H1 (cell line): ENCODE measurements at regions not wholly inside any gene's neighbourhood (a gene's known extent, or its start where the extent isn't known, plus 50 kb on each side); places are given as distances from the start of the nearest gene placed in this dataset.

ENCODE experiments used
- CTCF ChIA-PET: fragments of 300-600 bp; sonication (Branson Sonifier 250); formaldehyde crosslinking; loops from one replicate; lab custom pipeline; 2021; ENCODE audit not compliant: partially characterized antibody; lab: Charles Lee
- POLR2A ChIA-PET: fragments of 300-600 bp; sonication (Branson Sonifier 250); formaldehyde crosslinking; loops from one replicate; lab custom pipeline; 2021; ENCODE audit warnings: inconsistent platforms; ENCODE audit not compliant: partially characterized antibody; lab: Charles Lee
- DNase-seq, 2 experiments: peaks; one replicate each; pipeline versions ENCODE4 v3.0.0 to v3.0.0-alpha.2; 2010 to 2022; ENCODE audit warnings: low spot score in 2 of 2, low read depth in 1 of 2, mixed read lengths in 1 of 2
- FAIRE-seq: peaks from 2 replicates; lab custom pipeline; 2011; peaks lifted over from hg19 to GRCh38; lab: Jason Lieb, UNC
- H2AFZ ChIP-seq: 2 replicates; pipeline ENCODE4 v1.8.1; 2012; ENCODE audit warnings: low read length, inconsistent platforms
- H2AK5ac ChIP-seq: 2 replicates; pipeline ENCODE4 v1.6.1; 2013; ENCODE audit warnings: low read depth, low read length
- H2BK120ac ChIP-seq: replicated peaks from 2 replicates; pipeline ENCODE3; 2013; ENCODE audit warnings: low read depth, low read length, inconsistent platforms
- H2BK12ac ChIP-seq: 2 replicates; pipeline ENCODE4 v1.6.1; 2013; ENCODE audit warnings: low read depth, low read length
- H2BK15ac ChIP-seq: 2 replicates; pipeline ENCODE4 v1.6.1; 2013; ENCODE audit warnings: low read length
- H2BK20ac ChIP-seq: 2 replicates; pipeline ENCODE4 v1.6.1; 2013; ENCODE audit warnings: low read length
- H2BK5ac ChIP-seq: 2 replicates; pipeline ENCODE4 v1.6.1; 2013; ENCODE audit warnings: low read depth, low read length
- H3K14ac ChIP-seq: 2 replicates; pipeline ENCODE4 v1.6.1; 2013; ENCODE audit warnings: inconsistent platforms; ENCODE audit not compliant: insufficient read length
- H3K18ac ChIP-seq: 2 replicates; pipeline ENCODE4 v1.6.1; 2013; ENCODE audit warnings: low read length; ENCODE audit errors: extremely low read depth
- H3K23ac ChIP-seq: 2 replicates; pipeline ENCODE4 v1.6.1; 2013; ENCODE audit warnings: inconsistent platforms; ENCODE audit not compliant: insufficient read length
- H3K23me2 ChIP-seq: 2 replicates; pipeline ENCODE4 v1.6.1; 2013; ENCODE audit warnings: low read depth, low read length
- H3K27ac ChIP-seq: 2 replicates; pipeline ENCODE4 v1.6.1; 2011; ENCODE audit warnings: low read depth, low read length, inconsistent platforms
- H3K27me3 ChIP-seq, 4 experiments: replicated peaks in 1 of 4; 1 replicate in 1 of 4; 2 replicates in 3 of 4; pipeline versions ENCODE4 v1.6.1 to v1.8.1; 2011 to 2013; ENCODE audit warnings: low read length in 3 of 4, mild to moderate bottlenecking in 3 of 4, inconsistent platforms in 2 of 4, mixed read lengths in 2 of 4, moderate library complexity in 1 of 4; ENCODE audit not compliant: control insufficient read depth in 3 of 4, insufficient read depth in 3 of 4; ENCODE audit errors: extremely low read depth in 1 of 4
- H3K36me3 ChIP-seq, 4 experiments: 2 replicates each; pipeline versions ENCODE4 v1.6.1 to v1.8.1; 2011 to 2013; ENCODE audit warnings: mild to moderate bottlenecking in 4 of 4, low read length in 3 of 4, moderate library complexity in 2 of 4, control low read depth in 1 of 4, inconsistent platforms in 1 of 4; ENCODE audit not compliant: insufficient read depth in 4 of 4, control insufficient read depth in 2 of 4
- H3K4ac ChIP-seq: replicated peaks from 2 replicates; pipeline ENCODE3; 2013; ENCODE audit warnings: low read length, low read depth, mixed read lengths, inconsistent platforms; ENCODE audit not compliant: insufficient read length
- H3K4me1 ChIP-seq, 4 experiments: replicated peaks in 1 of 4; 1 replicate in 1 of 4; 2 replicates in 3 of 4; pipeline versions ENCODE4 v1.6.1 to v1.8.1; 2011 to 2013; ENCODE audit warnings: low read length in 3 of 4, inconsistent platforms in 2 of 4, mixed read lengths in 1 of 4; ENCODE audit not compliant: insufficient read depth in 4 of 4, control insufficient read depth in 3 of 4
- H3K4me2 ChIP-seq, 2 experiments: 2 replicates each; pipeline versions ENCODE4 v1.6.1 to v1.8.1; 2011 to 2013; ENCODE audit warnings: low read depth in 2 of 2, low read length in 2 of 2, control low read depth in 1 of 2, inconsistent platforms in 1 of 2, mild to moderate bottlenecking in 1 of 2; ENCODE audit not compliant: insufficient read depth in 1 of 2
- H3K4me3 ChIP-seq, 4 experiments: fragments of 200-600, 300-600 bp in 1 of 4; sonication (generic), shearing (Covaris generic), sonication (Bioruptor Twin) in 1 of 4; 2 replicates each; pipeline versions ENCODE4 v1.5.1 to v1.8.1; 2011 to 2016; ENCODE audit warnings: low read length in 4 of 4, low read depth in 3 of 4, control low read depth in 2 of 4, inconsistent platforms in 2 of 4, mild to moderate bottlenecking in 2 of 4, mixed read lengths in 1 of 4, moderate library complexity in 1 of 4; ENCODE audit not compliant: insufficient read depth in 2 of 4; ENCODE audit errors: extremely low read depth in 1 of 4
- H3K56ac ChIP-seq: replicated peaks from 2 replicates; pipeline ENCODE3; 2013; ENCODE audit warnings: low read depth, mild to moderate bottlenecking, mixed read lengths, low read length, inconsistent platforms; ENCODE audit not compliant: insufficient read length
- H3K79me1 ChIP-seq: 2 replicates; pipeline ENCODE4 v1.6.1; 2013; ENCODE audit warnings: low read depth, low read length, control low read depth
- H3K79me2 ChIP-seq, 2 experiments: 2 replicates each; pipeline versions ENCODE4 v1.6.1 to v1.8.1; 2012 to 2013; ENCODE audit warnings: low read length in 2 of 2, mild to moderate bottlenecking in 2 of 2, inconsistent platforms in 1 of 2; ENCODE audit not compliant: insufficient read depth in 2 of 2, control insufficient read depth in 1 of 2
- H3K9ac ChIP-seq, 4 experiments: replicated peaks in 1 of 4; 1 replicate in 1 of 4; 2 replicates in 3 of 4; pipeline versions ENCODE4 v1.6.1 to v1.8.1; 2011 to 2013; ENCODE audit warnings: low read depth in 3 of 4, low read length in 3 of 4, control low read depth in 2 of 4, mild to moderate bottlenecking in 2 of 4, moderate library complexity in 2 of 4, inconsistent platforms in 1 of 4; ENCODE audit errors: extremely low read depth in 1 of 4
- H3K9me3 ChIP-seq, 2 experiments: 2 replicates each; pipeline versions ENCODE4 v1.6.1 to v1.8.1; 2012 to 2013; ENCODE audit warnings: mild to moderate bottlenecking in 2 of 2, moderate library complexity in 2 of 2, control low read depth in 1 of 2, inconsistent platforms in 1 of 2, low read depth in 1 of 2, low read length in 1 of 2, mixed read lengths in 1 of 2; ENCODE audit not compliant: insufficient read depth in 2 of 2
- H4K20me1 ChIP-seq, 2 experiments: replicated peaks in 1 of 2; 2 replicates each; pipeline versions ENCODE3 to v1.8.1; 2011 to 2013; ENCODE audit warnings: inconsistent platforms in 2 of 2, low read length in 2 of 2, mild to moderate bottlenecking in 1 of 2; ENCODE audit not compliant: insufficient read depth in 2 of 2, control insufficient read depth in 1 of 2
- H4K5ac ChIP-seq: 2 replicates; pipeline ENCODE4 v1.6.1; 2013; ENCODE audit warnings: low read length, low read depth, mixed read lengths, inconsistent platforms; ENCODE audit not compliant: insufficient read length
- H4K8ac ChIP-seq: 2 replicates; pipeline ENCODE4 v1.8.0; 2013; ENCODE audit warnings: mild to moderate bottlenecking, moderate library complexity, low read length, inconsistent platforms; ENCODE audit not compliant: insufficient read depth; ENCODE audit errors: extremely low read depth
- H4K91ac ChIP-seq: replicated peaks from 2 replicates; pipeline ENCODE3; 2013; ENCODE audit warnings: low read length, mixed read lengths, inconsistent platforms; ENCODE audit not compliant: insufficient read length
- CBX8 ChIP-seq: fragments of 300-800, 300-1000 bp; sonication (generic); IDR thresholded peaks from 2 replicates; pipeline ENCODE4 v1.7.1; 2016; ENCODE audit warnings: low read depth, low read length, borderline replicate concordance
- CTBP2 ChIP-seq: IDR thresholded peaks from 2 replicates; pipeline ENCODE4 v1.7.0; 2011; ENCODE audit warnings: borderline replicate concordance, mild to moderate bottlenecking, moderate library complexity, mixed read lengths, low read length; ENCODE audit not compliant: insufficient read depth, insufficient read length
- FOSL1 ChIP-seq: IDR thresholded peaks from 2 replicates; pipeline ENCODE4 v1.6.1; 2011; ENCODE audit warnings: mild to moderate bottlenecking, low read depth, low read length, moderate library complexity; ENCODE audit not compliant: insufficient read depth
- GTF2F1 ChIP-seq: IDR thresholded peaks from 2 replicates; pipeline ENCODE4 v1.6.1; 2012; ENCODE audit warnings: low read depth, low read length, improper control_type of control experiment, borderline replicate concordance
- JUN ChIP-seq: IDR thresholded peaks from 2 replicates; pipeline ENCODE4 v1.6.1; 2011; ENCODE audit warnings: low read depth, mild to moderate bottlenecking, improper control_type of control experiment, low read length
- KDM1A ChIP-seq: fragments of 200-600, 300-600 bp; sonication (generic); IDR thresholded peaks from 2 replicates; pipeline ENCODE4 v1.7.1; 2016; ENCODE audit warnings: mild to moderate bottlenecking, low read length, borderline replicate concordance
- PHF8 ChIP-seq: fragments of 200-600 bp; sonication (generic); conservative IDR thresholded peaks from 2 replicates; pipeline ENCODE4 v1.7.1; 2012; ENCODE audit warnings: low read depth, mild to moderate bottlenecking, inconsistent platforms, low read length, moderate library complexity
- RBBP5 ChIP-seq: IDR thresholded peaks from 2 replicates; pipeline ENCODE4 v1.7.1; 2012; ENCODE audit warnings: low read depth, mild to moderate bottlenecking, inconsistent platforms, low read length, moderate library complexity, borderline replicate concordance
- RNF2 ChIP-seq: fragments of 200-900, 300-1000 bp; sonication (generic); IDR thresholded peaks from 2 replicates; pipeline ENCODE4 v1.7.1; 2016; ENCODE audit warnings: borderline replicate concordance, low read depth, mild to moderate bottlenecking, antibody characterized with exemption, low read length; ENCODE audit not compliant: poor library complexity, severe bottlenecking; ENCODE audit errors: missing control alignments
- SIRT6 ChIP-seq: IDR thresholded peaks from one replicate; pipeline ENCODE4 v1.7.1; 2012; ENCODE audit warnings: low read length, inconsistent platforms
- TAF1 ChIP-seq: IDR thresholded peaks from 2 replicates; pipeline ENCODE4 v1.6.1; 2011; ENCODE audit warnings: mild to moderate bottlenecking, low read depth, low read length
- TBP ChIP-seq: IDR thresholded peaks from 2 replicates; pipeline ENCODE4 v1.6.1; 2011; ENCODE audit warnings: low read depth, low read length, improper control_type of control experiment
- YY1 ChIP-seq: IDR thresholded peaks from 2 replicates; pipeline ENCODE4 v1.6.1; 2011; ENCODE audit warnings: low read depth, mild to moderate bottlenecking, low read length
- whole genome bisulfite sequencing, 2 experiments: shearing (Covaris generic) in 1 of 2; methylation state at CpG; one replicate each; pipeline versions ENCODE4 v1.1.6 to v1.1.7; 2013 to 2015; ENCODE audit warnings: low lambda C conversion rate in 2 of 2, mixed read lengths in 2 of 2, inconsistent platforms in 1 of 2, low coverage in 1 of 2, missing lambda C conversion rate in 1 of 2; ENCODE audit not compliant: insufficient replicate concordance in 2 of 2, insufficient coverage in 1 of 2, insufficient read length in 1 of 2; ENCODE audit errors: extremely low coverage in 1 of 2, missing lambda C conversion rate in 1 of 2; 5-methylcytosine and 5-hydroxymethylcytosine counted together
- TF ChIP-seq, protein P1 (sequence below): IDR thresholded peaks from 2 replicates; pipeline ENCODE4 v1.6.1; 2011; ENCODE audit warnings: low read length, improper control_type of control experiment

DNA sequence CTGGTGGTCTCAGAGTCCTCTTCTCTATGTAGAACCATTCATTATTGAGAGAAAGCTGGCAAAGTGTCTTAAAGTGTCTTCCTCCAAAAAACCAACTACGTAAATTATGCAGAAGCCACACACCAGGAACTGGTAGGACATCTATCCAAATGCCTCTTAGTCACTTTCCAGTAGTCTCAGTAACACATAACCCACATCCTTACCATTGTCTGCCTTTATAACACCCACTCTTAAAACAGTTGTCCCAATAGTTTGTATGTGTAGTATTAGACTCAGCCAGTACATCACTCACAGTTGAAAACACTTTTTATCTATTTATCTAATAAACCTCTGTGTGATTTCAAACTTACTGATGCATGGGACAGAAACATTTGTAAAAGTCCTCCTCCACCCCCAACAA is 143.6 kb upstream of the HNRNPA3 start:
- H3K23ac ChIP-seq, result no peak overlapping the region
- H3K18ac ChIP-seq, result no peak overlapping the region
- 90% methylated on average over 1 of the region's 1 CpG; no CpG with 5 or more reads in 1 of the 2 experiments for WGBS, 2 experiments
- no peaks in the 10 kb centered on the region for H3K79me1 ChIP-seq
- H3K27ac ChIP-seq, result no peak overlapping the region
- no peak overlapping the region for H3K4ac ChIP-seq
- no peak overlapping the region for H2AK5ac ChIP-seq
- H4K91ac ChIP-seq, result no peak overlapping the region
- no peak overlapping the region for H2BK20ac ChIP-seq
- H3K56ac ChIP-seq, result no peak overlapping the region
- H3K4me1 ChIP-seq, result no peaks in the 10 kb centered on the region
- H3K4me2 ChIP-seq, result no peak overlapping the region
- H2BK5ac ChIP-seq, result no peak overlapping the region
- POLR2A ChIA-PET, result no interaction called here
- CTCF ChIA-PET, result no interaction called here
- no peaks in the 10 kb centered on the region for H3K79me2 ChIP-seq
- H3K36me3 ChIP-seq, result no peaks in the 10 kb centered on the region
- H3K14ac ChIP-seq, result no peak overlapping the region
- H2AFZ ChIP-seq, result no peak overlapping the region
- H3K23me2 ChIP-seq, result peaks cover 4% of the 10 kb centered on the region; the same call in 1 of the 2 replicates
- H3K9me3 ChIP-seq, result no peaks in the 10 kb centered on the region
- DNase-seq (no peak), FAIRE-seq (no peak)
- no peak overlapping the region for H2BK120ac ChIP-seq
- no peak overlapping the region for H3K4me3 ChIP-seq
- H4K20me1 ChIP-seq, result no peaks in the 10 kb centered on the region
- H2BK12ac ChIP-seq, result no peak overlapping the region
- no peaks in the 10 kb centered on the region for H3K27me3 ChIP-seq
- no peak overlapping the region for H2BK15ac ChIP-seq
- H3K9ac ChIP-seq, result no peak overlapping the region
- no peak overlapping the region for H4K8ac ChIP-seq
- H4K5ac ChIP-seq, result no peak overlapping the region
- TF ChIP-seq JUN (no peak), GTF2F1 (no peak), PHF8 (no peak), RBBP5 (no peak), TAF1 (no peak), FOSL1 (no peak), YY1 (no peak), CTBP2 (no peak), SIRT6 (no peak), KDM1A (no peak), TBP (no peak), RNF2 (no peak), CBX8 (no peak)
- TF ChIP-seq, protein P1, sequence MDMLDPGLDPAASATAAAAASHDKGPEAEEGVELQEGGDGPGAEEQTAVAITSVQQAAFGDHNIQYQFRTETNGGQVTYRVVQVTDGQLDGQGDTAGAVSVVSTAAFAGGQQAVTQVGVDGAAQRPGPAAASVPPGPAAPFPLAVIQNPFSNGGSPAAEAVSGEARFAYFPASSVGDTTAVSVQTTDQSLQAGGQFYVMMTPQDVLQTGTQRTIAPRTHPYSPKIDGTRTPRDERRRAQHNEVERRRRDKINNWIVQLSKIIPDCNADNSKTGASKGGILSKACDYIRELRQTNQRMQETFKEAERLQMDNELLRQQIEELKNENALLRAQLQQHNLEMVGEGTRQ, result no peak
